Adrenal gland (tissue), 5 donors: ENCODE measurements at regions not wholly inside any gene's neighbourhood (a gene's known extent, or its start where the extent isn't known, plus 50 kb on each side); places are given as distances from the start of the nearest gene placed in this dataset.

Experiments used
- POLR2A ChIP-seq, 2 donors: fragments of 450-650 bp; IDR thresholded peaks; one replicate each; pipeline ENCODE4 v1.6.1; 2017; ENCODE audit warnings: antibody characterized with exemption in 2 of 2, mild to moderate bottlenecking in 2 of 2, moderate library complexity in 1 of 2
- TF ChIP-seq, protein P1 (sequence below), 6 experiments: fragments of 450-650 bp in 4 of 6; fragments of 200-600 bp in 2 of 6; sonication (generic) in 1 of 6; IDR thresholded peaks; 1 replicate in 5 of 6; 2 replicates in 1 of 6; pipeline versions ENCODE4 v1.5.1 to v1.8.0; 2016 to 2021; ENCODE audit warnings: antibody characterized with exemption in 6 of 6, mild to moderate bottlenecking in 2 of 6, moderate library complexity in 1 of 6
- donor health status: DM: no; HTN: no; CAD: no.

- TF ChIP-seq POLR2A (IDR thresholded peaks at IDR 0.05): no peak
- TF ChIP-seq, protein P1, sequence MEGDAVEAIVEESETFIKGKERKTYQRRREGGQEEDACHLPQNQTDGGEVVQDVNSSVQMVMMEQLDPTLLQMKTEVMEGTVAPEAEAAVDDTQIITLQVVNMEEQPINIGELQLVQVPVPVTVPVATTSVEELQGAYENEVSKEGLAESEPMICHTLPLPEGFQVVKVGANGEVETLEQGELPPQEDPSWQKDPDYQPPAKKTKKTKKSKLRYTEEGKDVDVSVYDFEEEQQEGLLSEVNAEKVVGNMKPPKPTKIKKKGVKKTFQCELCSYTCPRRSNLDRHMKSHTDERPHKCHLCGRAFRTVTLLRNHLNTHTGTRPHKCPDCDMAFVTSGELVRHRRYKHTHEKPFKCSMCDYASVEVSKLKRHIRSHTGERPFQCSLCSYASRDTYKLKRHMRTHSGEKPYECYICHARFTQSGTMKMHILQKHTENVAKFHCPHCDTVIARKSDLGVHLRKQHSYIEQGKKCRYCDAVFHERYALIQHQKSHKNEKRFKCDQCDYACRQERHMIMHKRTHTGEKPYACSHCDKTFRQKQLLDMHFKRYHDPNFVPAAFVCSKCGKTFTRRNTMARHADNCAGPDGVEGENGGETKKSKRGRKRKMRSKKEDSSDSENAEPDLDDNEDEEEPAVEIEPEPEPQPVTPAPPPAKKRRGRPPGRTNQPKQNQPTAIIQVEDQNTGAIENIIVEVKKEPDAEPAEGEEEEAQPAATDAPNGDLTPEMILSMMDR (IDR thresholded peaks at IDR 0.05): no peak
Measured at GRCh38 chr20:56773749-56774148, 144.6 kb downstream of the TFAP2C start.
